Activated naive CD8-positive, alpha-beta T cell (primary cell): ENCODE measurements at regions not wholly inside any gene's neighbourhood (a gene's known extent, or its start where the extent isn't known, plus 50 kb on each side); places are given as distances from the start of the nearest gene placed in this dataset.

Experiments used
- H3K27ac Mint-ChIP-seq: one replicate; pipeline ENCODE4 v1.8.0; 2021; ENCODE audit warnings: mixed read lengths
- H3K27me3 Mint-ChIP-seq: one replicate; pipeline ENCODE4 v1.8.0; 2021; ENCODE audit warnings: mixed read lengths
- H3K36me3 Mint-ChIP-seq: one replicate; pipeline ENCODE4 v1.8.0; 2021; ENCODE audit warnings: mixed read lengths
- H3K4me1 Mint-ChIP-seq: one replicate; pipeline ENCODE4 v1.8.0; 2021; ENCODE audit warnings: low read depth, mixed read lengths
- H3K4me3 Mint-ChIP-seq: one replicate; pipeline ENCODE4 v1.8.0; 2021; ENCODE audit warnings: mild to moderate bottlenecking, mixed read lengths
- H3K9me3 Mint-ChIP-seq: one replicate; pipeline ENCODE4 v1.8.0; 2021; ENCODE audit warnings: low read depth, mixed read lengths

GRCh38 chr6:103081126-103081525 lies 1687.6 kb downstream of the GRIK2 start:
- no peaks in the 10 kb centered on the region for H3K36me3 Mint-ChIP-seq
- H3K27ac Mint-ChIP-seq, result no peak overlapping the region
- H3K4me1 Mint-ChIP-seq, result no peaks in the 10 kb centered on the region
- H3K9me3 Mint-ChIP-seq, result peaks cover 5% of the 10 kb centered on the region
- no peak overlapping the region for H3K4me3 Mint-ChIP-seq
- no peaks in the 10 kb centered on the region for H3K27me3 Mint-ChIP-seq

- no peak overlapping the region for H3K4me3 Mint-ChIP-seq
- H3K27ac Mint-ChIP-seq, result no peak overlapping the region
- H3K36me3 Mint-ChIP-seq, result no peaks in the 10 kb centered on the region
- peaks cover 5% of the 10 kb centered on the region for H3K9me3 Mint-ChIP-seq
- no peaks in the 10 kb centered on the region for H3K27me3 Mint-ChIP-seq
- H3K4me1 Mint-ChIP-seq, result no peaks in the 10 kb centered on the region
Observed at GRCh38 chr6:103080497-103080896, 1687.0 kb downstream of the GRIK2 start.

- peaks cover 5% of the 10 kb centered on the region for H3K9me3 Mint-ChIP-seq
- H3K27ac Mint-ChIP-seq, result no peak overlapping the region
- H3K4me3 Mint-ChIP-seq, result no peak overlapping the region
- H3K36me3 Mint-ChIP-seq, result no peaks in the 10 kb centered on the region
- no peaks in the 10 kb centered on the region for H3K4me1 Mint-ChIP-seq
- no peaks in the 10 kb centered on the region for H3K27me3 Mint-ChIP-seq
Observed at GRCh38 chr6:103079867-103080266, 1686.4 kb downstream of the GRIK2 start.

- Mint-ChIP-seq H3K4me3 (no peak overlapping the region), H3K9me3 (peaks cover 6% of the 10 kb centered on the region), H3K36me3 (no peaks in the 10 kb centered on the region), H3K4me1 (no peaks in the 10 kb centered on the region), H3K27me3 (no peaks in the 10 kb centered on the region), H3K27ac (no peak overlapping the region)
Observed at GRCh38 chr6:103062136-103062535, 1668.6 kb downstream of the GRIK2 start.

- Mint-ChIP-seq H3K9me3 (no peaks in the 10 kb centered on the region), H3K4me1 (no peaks in the 10 kb centered on the region), H3K36me3 (no peaks in the 10 kb centered on the region), H3K4me3 (no peak overlapping the region), H3K27me3 (no peaks in the 10 kb centered on the region), H3K27ac (no peak overlapping the region)
Observed at GRCh38 chr6:103047567-103047966, 1654.1 kb downstream of the GRIK2 start.

GRCh38 chr6:103042336-103042735 lies 1648.8 kb downstream of the GRIK2 start:
- H3K27me3 Mint-ChIP-seq, result no peaks in the 10 kb centered on the region

GRCh38 chr6:103036846-103037245 lies 1643.3 kb downstream of the GRIK2 start:
- Mint-ChIP-seq H3K36me3 (no peaks in the 10 kb centered on the region), H3K9me3 (no peaks in the 10 kb centered on the region), H3K27ac (no peak overlapping the region), H3K4me3 (no peak overlapping the region), H3K4me1 (no peaks in the 10 kb centered on the region), H3K27me3 (no peaks in the 10 kb centered on the region)

More at GRCh38 chr6:103042336-103042735, 1648.8 kb downstream of the GRIK2 start:
- H3K9me3 Mint-ChIP-seq, result no peaks in the 10 kb centered on the region
- no peak overlapping the region for H3K27ac Mint-ChIP-seq
- H3K36me3 Mint-ChIP-seq, result no peaks in the 10 kb centered on the region
- no peaks in the 10 kb centered on the region for H3K4me1 Mint-ChIP-seq
- H3K4me3 Mint-ChIP-seq, result no peak overlapping the region

- Mint-ChIP-seq H3K4me1 (no peaks in the 10 kb centered on the region), H3K9me3 (peaks cover 11% of the 10 kb centered on the region), H3K36me3 (no peaks in the 10 kb centered on the region)
Observed at GRCh38 chr6:103027271-103027931, 1633.9 kb downstream of the GRIK2 start.

GRCh38 chr6:103018426-103018825 lies 1624.9 kb downstream of the GRIK2 start:
- Mint-ChIP-seq H3K27ac (no peak overlapping the region), H3K27me3 (no peaks in the 10 kb centered on the region), H3K4me1 (no peaks in the 10 kb centered on the region), H3K36me3 (no peaks in the 10 kb centered on the region), H3K9me3 (no peaks in the 10 kb centered on the region), H3K4me3 (no peak overlapping the region)

More at GRCh38 chr6:103027271-103027931, 1633.9 kb downstream of the GRIK2 start:
- Mint-ChIP-seq H3K4me3 (no peak overlapping the region), H3K27me3 (no peaks in the 10 kb centered on the region), H3K27ac (no peak overlapping the region)

GRCh38 chr6:103017878-103018277 lies 1624.4 kb downstream of the GRIK2 start:
- Mint-ChIP-seq H3K9me3 (no peaks in the 10 kb centered on the region), H3K27me3 (no peaks in the 10 kb centered on the region), H3K4me3 (no peak overlapping the region), H3K36me3 (no peaks in the 10 kb centered on the region), H3K27ac (no peak overlapping the region), H3K4me1 (no peaks in the 10 kb centered on the region)

- H3K36me3 Mint-ChIP-seq, result no peaks in the 10 kb centered on the region
- H3K27ac Mint-ChIP-seq, result no peak overlapping the region
- H3K27me3 Mint-ChIP-seq, result no peaks in the 10 kb centered on the region
- peaks cover 10% of the 10 kb centered on the region for H3K9me3 Mint-ChIP-seq
- H3K4me3 Mint-ChIP-seq, result no peak overlapping the region
- no peaks in the 10 kb centered on the region for H3K4me1 Mint-ChIP-seq
Observed at GRCh38 chr6:103011605-103012004, 1618.1 kb downstream of the GRIK2 start.

GRCh38 chr6:103002282-103002681 lies 1608.8 kb downstream of the GRIK2 start:
- H3K27ac Mint-ChIP-seq, result no peak overlapping the region
- peaks cover 3% of the 10 kb centered on the region for H3K9me3 Mint-ChIP-seq

GRCh38 chr6:103001724-103002123 lies 1608.2 kb downstream of the GRIK2 start:
- Mint-ChIP-seq H3K36me3 (no peaks in the 10 kb centered on the region), H3K9me3 (peaks cover 3% of the 10 kb centered on the region)

More at GRCh38 chr6:103002282-103002681, 1608.8 kb downstream of the GRIK2 start:
- Mint-ChIP-seq H3K4me3 (no peak overlapping the region), H3K36me3 (no peaks in the 10 kb centered on the region), H3K4me1 (no peaks in the 10 kb centered on the region), H3K27me3 (peaks cover 2% of the 10 kb centered on the region)

GRCh38 chr6:103000688-103001087 lies 1607.2 kb downstream of the GRIK2 start:
- peaks cover 3% of the 10 kb centered on the region for H3K9me3 Mint-ChIP-seq
- no peaks in the 10 kb centered on the region for H3K4me1 Mint-ChIP-seq
- peaks cover 2% of the 10 kb centered on the region for H3K27me3 Mint-ChIP-seq
- no peak overlapping the region for H3K4me3 Mint-ChIP-seq
- no peaks in the 10 kb centered on the region for H3K36me3 Mint-ChIP-seq
- no peak overlapping the region for H3K27ac Mint-ChIP-seq

More at GRCh38 chr6:103001724-103002123, 1608.2 kb downstream of the GRIK2 start:
- H3K4me1 Mint-ChIP-seq, result no peaks in the 10 kb centered on the region
- H3K4me3 Mint-ChIP-seq, result no peak overlapping the region
- H3K27me3 Mint-ChIP-seq, result peaks cover 2% of the 10 kb centered on the region
- no peak overlapping the region for H3K27ac Mint-ChIP-seq

GRCh38 chr6:102995491-102995890 lies 1602.0 kb downstream of the GRIK2 start:
- no peak overlapping the region for H3K4me3 Mint-ChIP-seq
- H3K27me3 Mint-ChIP-seq, result no peaks in the 10 kb centered on the region
- H3K27ac Mint-ChIP-seq, result no peak overlapping the region
- H3K4me1 Mint-ChIP-seq, result no peaks in the 10 kb centered on the region
- H3K36me3 Mint-ChIP-seq, result no peaks in the 10 kb centered on the region
- H3K9me3 Mint-ChIP-seq, result no peaks in the 10 kb centered on the region

- no peaks in the 10 kb centered on the region for H3K9me3 Mint-ChIP-seq
- no peak overlapping the region for H3K4me3 Mint-ChIP-seq
- H3K27me3 Mint-ChIP-seq, result no peaks in the 10 kb centered on the region
- H3K36me3 Mint-ChIP-seq, result no peaks in the 10 kb centered on the region
- no peak overlapping the region for H3K27ac Mint-ChIP-seq
- H3K4me1 Mint-ChIP-seq, result no peaks in the 10 kb centered on the region
Observed at GRCh38 chr6:102994866-102995265, 1601.4 kb downstream of the GRIK2 start.
